GM12878 (cell line): ENCODE measurements at regions not wholly inside any gene's neighbourhood (a gene's known extent, or its start where the extent isn't known, plus 50 kb on each side); places are given as distances from the start of the nearest gene placed in this dataset.

Source experiments
- EP300 ChIP-seq, 2 experiments: fragments of 150-350 bp in 1 of 2; IDR thresholded peaks; 2 replicates each; pipeline ENCODE4 v1.6.1; 2011 to 2012; ENCODE audit warnings: low read depth in 2 of 2, low read length in 2 of 2, borderline replicate concordance in 1 of 2, improper control_type of control experiment in 1 of 2, inconsistent platforms in 1 of 2; ENCODE audit not compliant: control insufficient read depth in 1 of 2
- POLR2A ChIP-seq: IDR thresholded peaks from 2 replicates; pipeline ENCODE4 v1.6.1; 2011; ENCODE audit warnings: low read depth, mild to moderate bottlenecking, low read length
- RAD21 ChIP-seq: IDR thresholded peaks from 2 replicates; pipeline ENCODE4 v1.6.1; 2011; ENCODE audit warnings: mild to moderate bottlenecking, low read depth, low read length, moderate library complexity; ENCODE audit not compliant: insufficient read depth
- RCOR1 ChIP-seq: conservative IDR thresholded peaks from 2 replicates; pipeline ENCODE4 v1.6.1; 2012; ENCODE audit warnings: low read depth, low read length, improper control_type of control experiment
- SRF ChIP-seq, 2 experiments: IDR thresholded peaks; 2 replicates each; pipeline ENCODE4 v1.6.1; 2011; ENCODE audit warnings: low read depth in 2 of 2, low read length in 2 of 2, mild to moderate bottlenecking in 1 of 2, moderate library complexity in 1 of 2

- no peak for TF ChIP-seq RAD21
- no peak for TF ChIP-seq RCOR1
- no peak for TF ChIP-seq EP300 (IDR thresholded peaks at IDR 0.05; ENCODE audit: borderline replicate concordance in 1 of 2, control insufficient read depth in 1 of 2, low read depth in 2 of 2, low read length in 2 of 2)
- TF ChIP-seq POLR2A = no peak
- TF ChIP-seq SRF (IDR thresholded peaks at IDR 0.05; ENCODE audit: low read depth in 2 of 2, low read length in 2 of 2) = no peak
Measured at GRCh38 chr7:37594602-37595001, 89.0 kb upstream of the GPR141 start.
